ENCODE measurements at regions not wholly inside any gene's neighbourhood (a gene's known extent, or its start where the extent isn't known, plus 50 kb on each side); places are given as distances from the start of the nearest gene placed in this dataset.
A peak's percentile ranks its signal among the peaks of the same experiment; 100 is the strongest.
"Not testable (repeated sequence)": the region's sequence is repeated elsewhere in the genome, so short reads cannot be mapped to it uniquely, and the experiment has no call there.

DNA sequence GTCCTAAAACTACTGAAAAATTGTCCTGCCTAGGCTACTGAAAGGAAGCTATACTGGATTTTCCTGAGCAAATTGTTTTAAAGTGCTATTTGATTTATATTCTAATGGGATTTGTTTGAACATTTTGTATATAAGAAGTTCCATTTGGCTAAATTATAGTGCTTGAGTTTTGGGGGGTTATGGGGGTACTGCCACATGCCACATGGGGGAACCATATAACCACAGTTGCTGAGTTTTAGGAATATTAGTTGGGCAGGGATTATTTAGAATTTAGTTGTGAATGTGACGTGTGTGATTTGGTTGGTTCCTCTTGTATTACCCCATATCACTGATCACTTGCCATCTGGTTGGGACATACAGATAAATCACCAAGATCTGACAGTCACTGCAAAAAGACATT is 224.5 kb upstream of the TAPT1 start:
- DNase-seq (ENCODE audit: low spot score): no peak

DNA sequence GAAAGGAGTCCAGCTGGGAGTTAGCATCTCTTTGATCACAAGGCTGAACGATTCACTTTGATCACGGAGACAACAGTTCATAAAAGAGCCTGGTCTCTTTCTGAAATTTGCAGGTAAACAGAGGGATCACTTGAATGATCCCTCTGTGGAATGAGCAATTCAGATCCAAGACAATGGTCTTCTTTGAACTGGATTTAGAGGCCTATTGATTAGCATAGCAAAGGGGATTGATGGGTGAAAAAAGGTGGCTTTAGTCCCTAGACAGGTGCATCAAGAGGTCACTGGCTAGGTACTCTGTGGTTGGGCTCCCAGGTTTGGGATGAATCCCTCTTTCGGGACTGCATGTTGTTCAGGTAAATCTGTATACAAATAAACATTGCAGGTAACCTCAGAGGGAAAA is 223.8 kb upstream of the TAPT1 start:
- no peak for DNase-seq (ENCODE audit: low spot score)

- no peak for DNase-seq (ENCODE audit: low spot score)
These were observed 223.1 kb upstream of the TAPT1 start for GRCh38 chr4:16449406-16449805.

- no peak for DNase-seq (ENCODE audit: low spot score)
These were observed 222.1 kb upstream of the TAPT1 start for GRCh38 chr4:16448241-16448840.

DNA sequence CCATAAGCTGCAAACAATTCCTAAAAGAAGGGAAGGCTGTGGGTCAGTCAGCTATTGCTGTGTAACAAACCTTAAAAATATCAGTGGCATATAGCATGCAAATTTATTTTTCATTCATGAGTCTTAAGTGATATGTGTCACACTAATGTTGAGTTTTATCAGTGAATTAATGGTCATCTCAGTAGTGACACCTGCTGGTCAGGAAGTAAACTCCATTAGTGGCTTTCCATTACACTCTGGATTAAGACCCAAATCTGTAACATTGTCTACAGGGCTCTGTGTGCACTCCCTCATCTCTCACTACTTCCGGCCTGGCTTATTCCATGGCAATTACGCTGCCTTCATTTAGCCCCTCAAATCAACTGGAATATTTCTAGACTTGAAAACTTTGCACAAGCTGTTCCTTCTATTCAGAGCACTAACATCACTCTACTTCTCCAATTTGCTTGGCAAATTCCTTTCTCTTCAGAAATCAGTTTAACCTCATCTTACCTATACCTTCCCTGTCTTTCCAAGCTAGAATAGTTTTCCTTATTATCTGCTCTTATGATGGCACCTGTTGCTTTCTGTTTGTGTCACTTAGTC is 217.3 kb upstream of the TAPT1 start:
- DNase-seq (ENCODE audit: low spot score): peak; percentile 54

- DNase-seq (ENCODE audit: low spot score): no peak
These were observed 216.0 kb upstream of the TAPT1 start for GRCh38 chr4:16442296-16442695.

DNA sequence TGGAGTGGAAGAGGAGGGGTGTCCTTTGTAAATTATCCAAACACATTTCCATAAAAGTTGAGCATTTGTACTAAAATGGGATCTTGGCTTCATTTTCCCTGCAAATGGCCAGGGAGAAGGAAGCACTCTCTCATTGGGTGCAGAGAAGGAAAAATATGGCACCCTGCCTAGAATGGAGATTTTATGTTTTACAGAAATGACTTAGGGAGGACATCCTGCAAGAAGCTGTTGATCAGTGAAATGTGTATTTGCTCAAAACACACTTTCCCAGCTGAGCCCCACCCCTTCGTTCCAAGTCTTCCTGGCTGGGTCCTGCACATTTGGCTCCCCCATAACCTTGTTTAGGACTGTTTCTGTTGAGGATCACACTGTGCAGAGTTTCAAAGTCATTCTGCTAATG is 213.5 kb upstream of the TAPT1 start:
- no peak for DNase-seq (ENCODE audit: low spot score)

DNA sequence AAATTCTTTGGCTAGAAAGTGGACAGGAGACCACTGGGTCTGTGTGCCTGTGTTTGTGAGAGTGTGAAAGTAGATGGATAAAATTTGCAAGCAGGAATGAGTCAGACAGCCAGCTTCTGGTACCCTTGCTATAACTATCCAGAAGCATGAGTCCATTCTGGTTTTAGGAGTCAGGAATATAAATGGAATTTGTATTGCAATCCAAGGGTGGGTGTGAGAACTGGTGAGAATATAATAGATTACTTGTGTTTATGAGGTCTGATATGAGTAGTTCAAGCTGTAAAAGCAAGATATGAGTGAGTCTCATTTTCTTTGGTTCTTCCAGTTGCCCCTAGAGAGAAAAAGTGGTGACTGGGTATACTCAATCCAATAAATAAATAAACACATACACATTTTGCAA is 212.7 kb upstream of the TAPT1 start:
- DNase-seq (ENCODE audit: low spot score): no peak

GRCh38 chr4:16437836-16438235 is 211.6 kb upstream of the TAPT1 start:
- DNase-seq (ENCODE audit: low spot score): no peak

DNA sequence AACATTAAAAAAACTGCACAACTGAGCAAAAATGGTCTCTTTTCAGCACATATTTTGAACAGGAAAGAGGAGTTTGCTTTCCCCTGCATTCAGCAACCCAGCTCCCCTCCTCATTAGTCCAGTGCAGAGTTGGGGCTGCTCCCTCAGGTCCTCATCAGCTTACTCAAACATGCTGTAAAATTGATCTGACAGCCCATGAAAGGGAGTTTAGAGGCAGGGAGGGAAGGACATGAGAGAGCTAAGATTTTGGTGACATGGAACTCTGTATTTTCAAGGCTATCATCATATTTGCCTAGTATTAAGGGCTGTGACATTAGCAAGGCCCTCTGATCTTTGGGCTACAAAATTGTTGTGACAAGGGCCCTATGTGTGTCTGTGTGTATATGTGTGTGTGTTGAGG is 205.6 kb upstream of the TAPT1 start:
- no peak for DNase-seq (ENCODE audit: low spot score)

DNA sequence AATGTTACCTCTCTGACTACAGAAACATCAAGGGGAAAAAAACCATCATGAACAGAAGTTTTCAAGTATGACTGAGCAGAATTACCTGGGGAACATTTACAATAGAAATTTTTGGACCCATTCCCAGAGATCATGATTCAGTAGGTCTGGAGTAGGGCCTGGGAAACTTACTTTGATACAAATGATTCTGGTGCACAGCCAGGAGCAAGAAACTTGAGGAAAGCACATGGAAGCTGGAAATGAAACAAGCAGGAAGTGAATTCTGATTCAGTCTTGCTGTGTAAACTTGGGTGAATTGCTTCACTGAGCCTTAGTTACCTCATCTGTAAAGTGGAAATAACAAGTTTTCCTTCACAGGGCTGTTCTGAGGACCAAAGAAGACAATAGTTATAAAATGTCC is 192.5 kb upstream of the TAPT1 start:
- no peak for DNase-seq (ENCODE audit: low spot score)

DNA sequence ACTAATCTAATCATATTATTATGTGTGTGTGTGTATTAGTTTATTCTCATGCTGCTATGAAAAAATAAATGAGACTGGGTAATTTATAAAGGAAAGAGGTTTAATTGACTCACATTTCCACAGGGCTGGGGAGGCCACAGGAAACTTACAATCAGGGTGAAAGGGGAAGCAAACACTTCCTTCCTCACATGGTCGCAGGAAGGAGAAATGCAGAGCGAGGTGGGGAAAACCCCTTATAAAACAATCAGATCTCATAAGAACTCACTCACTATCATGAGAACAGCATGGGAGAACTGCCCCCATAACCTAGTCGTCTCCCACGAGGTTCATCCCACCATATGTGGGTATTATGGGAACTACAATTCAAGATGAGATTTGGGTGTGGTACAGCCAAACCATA is 190.9 kb upstream of the TAPT1 start:
- DNase-seq (ENCODE audit: low spot score): no peak

GRCh38 chr4:16416601-16417000 is 190.3 kb upstream of the TAPT1 start:
- no peak for DNase-seq (ENCODE audit: low spot score)

- no peak for DNase-seq (ENCODE audit: low spot score)
These were observed 189.5 kb upstream of the TAPT1 start for GRCh38 chr4:16415751-16416150.

GRCh38 chr4:16413814-16414555 is 187.7 kb upstream of the TAPT1 start:
- no peak for DNase-seq (ENCODE audit: low spot score)

- no peak for DNase-seq (ENCODE audit: low spot score)
These were observed 185.3 kb upstream of the TAPT1 start for GRCh38 chr4:16411501-16412085.

- DNase-seq (ENCODE audit: low spot score): not testable (repeated sequence)
These were observed 166.9 kb upstream of the TAPT1 start for GRCh38 chr4:16393216-16393615.

GRCh38 chr4:16391196-16391595 is 164.9 kb upstream of the TAPT1 start:
- no peak for DNase-seq (ENCODE audit: low spot score)

DNA sequence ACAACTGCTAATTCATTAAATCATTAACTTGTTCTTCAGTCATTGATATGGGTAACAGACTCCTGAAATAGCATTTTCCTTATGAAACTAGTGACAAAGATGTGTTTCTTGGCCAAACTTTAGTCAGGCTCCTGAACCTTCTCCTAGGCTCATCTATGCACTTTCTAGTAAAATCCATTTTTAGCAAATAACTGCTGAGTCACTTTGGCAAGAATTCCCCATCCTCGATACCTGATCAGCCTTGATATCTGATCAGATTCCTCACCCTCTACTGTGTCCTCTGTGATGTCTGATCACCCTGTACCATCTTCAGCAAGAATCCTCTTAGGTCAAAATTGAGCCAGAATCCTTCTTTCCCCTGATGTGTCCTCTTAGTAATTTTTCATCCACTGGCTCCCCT is 161.2 kb upstream of the TAPT1 start:
- no peak for DNase-seq (ENCODE audit: low spot score)

DNA sequence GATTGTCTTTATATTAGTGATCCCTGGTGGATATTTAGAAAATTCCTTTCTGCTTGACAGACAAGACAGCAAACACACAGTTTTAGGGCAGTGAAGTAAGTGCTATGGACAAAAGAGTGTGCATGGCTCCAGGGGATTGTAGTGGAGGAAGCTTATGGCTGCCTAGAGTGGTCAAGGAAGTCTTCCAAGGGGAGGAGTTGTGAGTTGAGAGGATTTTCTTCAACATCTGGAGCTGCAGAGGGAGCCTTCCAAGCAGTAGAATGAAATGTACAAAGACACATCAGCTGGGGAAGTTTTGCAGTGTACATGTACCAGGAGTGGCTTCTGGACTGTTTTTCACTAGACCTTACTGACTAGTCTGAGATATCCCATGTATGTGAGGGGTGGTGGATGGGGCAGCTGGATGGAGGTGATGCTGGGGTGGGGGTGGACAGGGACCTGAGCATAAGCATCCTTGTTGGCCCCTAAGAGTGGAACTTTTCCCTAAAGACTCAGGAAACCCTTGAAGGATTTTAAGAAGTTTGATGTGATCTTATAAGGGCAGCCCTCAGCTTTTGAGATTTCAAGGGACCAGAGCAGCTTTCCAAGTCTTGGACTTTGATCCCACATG is 160.5 kb upstream of the TAPT1 start:
- DNase-seq (ENCODE audit: low spot score): no peak

GRCh38 chr4:16384576-16384975 is 158.3 kb upstream of the TAPT1 start:
- no peak for DNase-seq (ENCODE audit: low spot score)

DNA sequence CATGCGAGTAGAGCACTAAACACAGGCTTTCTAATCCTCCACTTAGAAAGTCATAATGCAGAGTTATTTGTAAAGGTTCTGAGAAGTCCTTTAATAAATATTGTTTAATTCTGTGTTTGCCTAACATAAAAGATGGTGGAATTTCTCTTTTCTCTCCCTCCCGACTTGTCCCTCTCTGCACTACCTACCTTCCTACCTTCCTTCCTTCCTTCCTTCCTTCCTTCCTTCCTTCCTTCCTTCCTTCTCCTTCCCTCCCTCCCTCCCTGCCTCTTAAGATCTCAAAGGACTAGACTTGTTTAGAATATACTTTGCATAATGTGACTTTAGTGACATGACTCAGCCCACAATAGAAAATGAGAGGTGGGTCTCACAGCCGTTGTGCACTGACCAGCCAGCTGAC is 156.3 kb upstream of the TAPT1 start:
- DNase-seq (ENCODE audit: low spot score): no peak

GRCh38 chr4:16377887-16378286 is 151.6 kb upstream of the TAPT1 start:
- no peak for DNase-seq (ENCODE audit: low spot score)
